ENCODE measurements at regions not wholly inside any gene's neighbourhood (a gene's known extent, or its start where the extent isn't known, plus 50 kb on each side); places are given as distances from the start of the nearest gene placed in this dataset.

DNA sequence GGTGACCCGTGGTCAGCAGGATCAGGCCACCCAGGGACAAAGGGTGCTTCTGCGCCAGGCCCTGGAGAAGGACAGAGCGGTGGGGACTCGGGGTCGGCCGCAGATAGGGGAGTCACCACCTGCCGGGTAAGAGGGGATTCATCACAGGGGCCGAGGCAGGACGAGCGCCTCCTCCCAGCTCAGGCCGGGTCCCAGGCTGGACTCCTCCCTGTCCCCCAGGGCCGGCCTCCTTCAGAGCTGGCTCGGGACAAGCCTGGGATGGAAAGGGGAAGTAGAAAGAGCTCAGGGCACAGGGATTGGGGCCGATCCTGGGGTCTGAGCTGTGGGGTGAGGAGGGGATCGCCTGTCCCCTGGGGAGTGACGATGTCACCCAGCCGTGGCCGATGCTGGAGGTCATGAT is 139.4 kb downstream of the GPCPD1 start:
- H3K4me3 ChIP-seq (ENCODE audit: low read depth, low read length) = no peak overlapping the region
- TF ChIP-seq CTCF (IDR thresholded peaks at IDR 0.05; ENCODE audit: low read depth, low read length) (no peak), MYC (IDR thresholded peaks at IDR 0.05; ENCODE audit: low read depth, low read length) (no peak), POLR2A (IDR thresholded peaks at IDR 0.05; ENCODE audit: extremely low read depth, insufficient read length) (no peak)
- TF ChIP-seq, protein P1, sequence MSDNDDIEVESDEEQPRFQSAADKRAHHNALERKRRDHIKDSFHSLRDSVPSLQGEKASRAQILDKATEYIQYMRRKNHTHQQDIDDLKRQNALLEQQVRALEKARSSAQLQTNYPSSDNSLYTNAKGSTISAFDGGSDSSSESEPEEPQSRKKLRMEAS (IDR thresholded peaks at IDR 0.05; ENCODE audit: low read depth, low read length) = no peak
- no peak for DNase-seq (ENCODE audit: low read depth)

GRCh38 chr20:5470943-5471342 is 139.9 kb downstream of the GPCPD1 start:
- TF ChIP-seq POLR2A (IDR thresholded peaks at IDR 0.05; ENCODE audit: extremely low read depth, insufficient read length) = no peak
- TF ChIP-seq, protein P1 (IDR thresholded peaks at IDR 0.05; ENCODE audit: low read depth, low read length) = no peak
- TF ChIP-seq MYC (IDR thresholded peaks at IDR 0.05; ENCODE audit: low read depth, low read length) = no peak
- no peak for TF ChIP-seq CTCF (IDR thresholded peaks at IDR 0.05; ENCODE audit: low read depth, low read length)
- no peak for DNase-seq (ENCODE audit: low read depth)
- no peak overlapping the region for H3K4me3 ChIP-seq (ENCODE audit: low read depth, low read length)

DNA sequence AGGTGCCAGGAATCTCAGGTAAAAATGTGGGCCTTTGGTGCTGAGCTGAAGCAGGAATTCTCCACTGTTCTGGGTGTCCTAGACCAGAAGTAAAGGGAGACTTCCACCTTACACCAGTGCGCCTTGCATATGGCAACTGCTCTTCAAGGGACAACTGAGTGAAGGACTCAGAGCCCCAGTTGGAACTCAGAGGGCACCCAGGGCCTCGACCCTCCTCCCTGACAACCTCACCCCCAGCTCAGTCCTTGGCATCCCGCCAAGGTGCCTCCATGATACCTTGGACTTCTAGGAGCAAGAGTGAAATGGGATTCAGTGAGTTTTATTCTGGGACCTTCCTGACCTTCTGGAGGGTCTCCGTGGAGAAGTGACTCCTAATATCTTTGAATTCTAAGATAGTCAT is 140.3 kb downstream of the GPCPD1 start:
- no peak for DNase-seq (ENCODE audit: low read depth)
- no peak overlapping the region for H3K4me3 ChIP-seq (ENCODE audit: low read depth, low read length)
- TF ChIP-seq POLR2A (IDR thresholded peaks at IDR 0.05; ENCODE audit: extremely low read depth, insufficient read length) (no peak), CTCF (IDR thresholded peaks at IDR 0.05; ENCODE audit: low read depth, low read length) (no peak), MYC (IDR thresholded peaks at IDR 0.05; ENCODE audit: low read depth, low read length) (no peak)
- TF ChIP-seq, protein P1 (IDR thresholded peaks at IDR 0.05; ENCODE audit: low read depth, low read length) = no peak

DNA sequence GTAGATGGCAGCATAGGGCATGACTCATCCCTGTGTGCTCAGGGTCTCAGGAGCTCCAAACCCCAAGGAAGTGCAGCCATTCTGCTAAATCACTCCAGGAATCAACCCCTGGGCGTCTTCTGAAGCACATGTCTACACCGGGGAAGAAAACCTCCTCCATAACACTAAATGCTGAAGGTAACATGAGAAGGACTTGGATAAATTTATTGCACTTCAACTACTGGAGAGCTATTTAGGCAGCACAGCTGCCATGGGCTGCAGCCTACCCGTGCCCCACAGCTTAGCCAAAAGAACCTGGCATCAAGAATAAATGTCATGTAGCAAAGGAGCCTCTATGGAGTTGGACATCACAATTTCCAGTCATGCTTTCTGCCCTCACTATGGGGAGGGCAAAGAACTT is 141.7 kb downstream of the GPCPD1 start:
- no peak for TF ChIP-seq CTCF (IDR thresholded peaks at IDR 0.05; ENCODE audit: low read depth, low read length)
- TF ChIP-seq, protein P1 (IDR thresholded peaks at IDR 0.05; ENCODE audit: low read depth, low read length) = no peak
- no peak for TF ChIP-seq POLR2A (IDR thresholded peaks at IDR 0.05; ENCODE audit: extremely low read depth, insufficient read length)
- TF ChIP-seq MYC (IDR thresholded peaks at IDR 0.05; ENCODE audit: low read depth, low read length) = no peak
- DNase-seq (ENCODE audit: low read depth) = no peak
- no peak overlapping the region for H3K4me3 ChIP-seq (ENCODE audit: low read depth, low read length)

GRCh38 chr20:5467086-5467485 is 143.7 kb downstream of the GPCPD1 start:
- no peak overlapping the region for H3K4me3 ChIP-seq (ENCODE audit: low read depth, low read length)
- no peak for TF ChIP-seq POLR2A (IDR thresholded peaks at IDR 0.05; ENCODE audit: extremely low read depth, insufficient read length)
- TF ChIP-seq, protein P1 (IDR thresholded peaks at IDR 0.05; ENCODE audit: low read depth, low read length) = no peak
- no peak for TF ChIP-seq MYC (IDR thresholded peaks at IDR 0.05; ENCODE audit: low read depth, low read length)
- TF ChIP-seq CTCF (IDR thresholded peaks at IDR 0.05; ENCODE audit: low read depth, low read length) = no peak
- no peak for DNase-seq (ENCODE audit: low read depth)

DNA sequence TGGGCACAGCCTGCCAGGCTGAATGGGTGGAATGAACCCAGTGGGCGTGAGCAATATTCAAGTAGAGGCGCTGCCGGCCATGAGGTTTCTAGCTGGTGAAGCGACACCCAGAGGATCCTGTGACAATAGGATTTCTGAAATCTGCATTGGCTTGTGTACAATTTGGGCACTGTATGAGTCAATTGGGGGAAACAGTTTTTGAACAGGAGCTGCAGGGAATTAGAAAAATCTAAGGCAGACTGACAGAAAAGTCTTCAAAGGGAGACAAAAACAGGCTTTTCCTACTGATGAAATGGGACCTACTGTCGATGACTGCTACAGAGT is 145.2 kb downstream of the GPCPD1 start:
- TF ChIP-seq POLR2A (IDR thresholded peaks at IDR 0.05; ENCODE audit: extremely low read depth, insufficient read length) = no peak
- TF ChIP-seq CTCF (IDR thresholded peaks at IDR 0.05; ENCODE audit: low read depth, low read length) = no peak
- no peak for TF ChIP-seq MYC (IDR thresholded peaks at IDR 0.05; ENCODE audit: low read depth, low read length)
- TF ChIP-seq, protein P1 (IDR thresholded peaks at IDR 0.05; ENCODE audit: low read depth, low read length) = no peak
- H3K4me3 ChIP-seq (ENCODE audit: low read depth, low read length) = no peak overlapping the region
- DNase-seq (ENCODE audit: low read depth) = no peak

All from NB4 (cell line).